Posterior vena cava (tissue), 2 donors: ENCODE measurements at regions not wholly inside any gene's neighbourhood (a gene's known extent, or its start where the extent isn't known, plus 50 kb on each side); places are given as distances from the start of the nearest gene placed in this dataset.

Source experiments
- DNase-seq: peaks from one replicate; pipeline ENCODE4 v3.0.0-alpha.2; 2020; ENCODE audit warnings: low spot score
- intact Hi-C, 2 donors: fragments of 100-400 bp; cut with DNase I; formaldehyde crosslinking; loops; one replicate each; pipeline versions ENCODE4 v1.14.1 to v1.14.2; 2022 to 2023
- donor health status: DM: yes; HTN: yes; CAD: no.
- donor health status: DM: yes; HTN: yes; CAD: no.

GRCh38 chr3:118011910-118012309 is 1022.7 kb downstream of the IGSF11 start:
- no peak for DNase-seq
- intact Hi-C loops = no loop called here

- no peak for DNase-seq
- intact Hi-C loops = no loop called here
These were observed 1005.6 kb downstream of the IGSF11 start for GRCh38 chr3:118029049-118029448.

GRCh38 chr3:118036215-118036614 is 998.4 kb downstream of the IGSF11 start:
- no peak for DNase-seq
- intact Hi-C loops = no loop called here

DNA sequence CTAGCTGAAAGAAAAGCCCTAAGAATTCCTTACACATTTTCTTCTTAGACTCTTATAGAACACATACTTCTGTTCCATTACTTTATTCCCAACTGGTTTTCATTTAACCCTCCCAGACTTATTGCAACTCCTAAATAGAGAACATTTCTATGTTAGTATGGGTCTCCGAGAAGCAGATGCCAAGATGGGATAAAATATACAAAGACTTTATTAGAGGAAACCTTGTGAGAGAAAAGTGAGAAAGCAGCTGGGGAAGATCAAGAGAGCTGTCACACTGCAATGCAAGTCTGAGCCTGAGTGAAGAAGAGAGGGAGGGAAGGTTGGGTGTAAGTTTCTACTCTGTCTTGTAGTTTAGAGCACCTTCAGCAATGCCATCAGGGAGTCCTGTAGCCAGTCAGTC is 979.3 kb downstream of the IGSF11 start:
- no peak for DNase-seq
- intact Hi-C loops = no loop called here

- intact Hi-C loops = no loop called here
- DNase-seq = no peak
These were observed 977.6 kb downstream of the IGSF11 start for GRCh38 chr3:118057086-118057485.

- intact Hi-C loops = no loop called here
- DNase-seq = no peak
These were observed 975.5 kb downstream of the IGSF11 start for GRCh38 chr3:118059096-118059495.

DNA sequence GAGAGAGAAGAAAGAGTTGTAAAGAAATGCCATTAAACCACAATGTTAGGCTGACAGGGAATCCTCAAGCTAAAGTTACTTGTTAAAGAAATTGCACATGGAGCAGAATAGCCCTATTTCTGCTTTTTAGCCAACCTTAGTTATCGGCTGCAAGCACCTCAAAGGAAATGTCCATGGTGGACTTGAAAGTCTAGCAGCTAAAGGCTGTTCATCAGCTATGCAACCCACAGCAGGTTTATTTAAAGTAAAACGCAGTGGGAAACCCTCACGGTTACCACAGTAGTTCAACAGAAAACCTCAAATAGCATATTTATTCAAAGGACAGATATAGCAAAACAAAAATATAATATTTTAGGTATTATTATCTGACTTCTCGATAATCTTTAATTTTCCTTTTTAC is 967.2 kb downstream of the IGSF11 start:
- intact Hi-C loops = no loop called here
- no peak for DNase-seq

- intact Hi-C loops = no loop called here
- DNase-seq = no peak
These were observed 958.8 kb downstream of the IGSF11 start for GRCh38 chr3:118075873-118076272.

DNA sequence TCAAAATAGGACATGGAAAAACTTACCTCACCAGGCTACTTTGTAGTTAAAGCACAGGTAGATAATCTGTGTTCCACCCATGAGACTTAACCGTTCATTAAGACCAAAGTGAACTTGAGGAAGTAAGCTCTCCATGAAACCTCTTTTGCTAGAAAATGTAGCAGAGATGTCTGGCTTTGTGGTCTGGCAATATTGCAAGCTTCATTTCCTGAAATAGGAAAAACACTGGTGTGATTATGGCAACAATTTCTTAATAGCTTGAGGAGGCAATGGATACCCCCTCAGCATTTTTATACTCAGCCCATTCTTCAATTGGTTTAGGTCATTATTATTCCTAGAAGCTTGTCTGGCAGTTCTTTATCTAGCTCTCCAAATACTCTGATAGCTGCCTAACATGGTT is 957.3 kb downstream of the IGSF11 start:
- intact Hi-C loops = no loop called here

DNA sequence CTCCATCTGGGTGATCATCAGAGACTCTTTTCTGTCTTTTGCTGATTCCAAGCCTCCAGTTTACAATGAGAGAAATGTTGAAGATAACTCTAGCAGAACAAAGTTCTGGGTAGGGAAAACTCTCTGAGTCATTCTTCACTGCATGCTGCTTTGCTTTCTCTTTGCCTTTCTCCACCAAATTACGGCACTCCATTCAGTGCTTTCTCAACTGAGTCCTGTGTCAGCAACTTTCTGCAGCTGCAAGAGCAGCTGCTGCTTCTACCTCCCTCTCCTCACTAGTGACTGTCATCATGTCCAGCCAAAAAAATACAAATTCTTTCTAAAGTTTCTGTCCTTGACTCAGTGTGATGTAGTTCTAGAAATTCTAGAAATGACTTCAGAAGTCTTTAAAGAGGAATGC is 953.8 kb downstream of the IGSF11 start:
- DNase-seq = no peak
- intact Hi-C loops = no loop called here

More for the DNA sequence above, 957.3 kb downstream of the IGSF11 start:
- DNase-seq = no peak

DNA sequence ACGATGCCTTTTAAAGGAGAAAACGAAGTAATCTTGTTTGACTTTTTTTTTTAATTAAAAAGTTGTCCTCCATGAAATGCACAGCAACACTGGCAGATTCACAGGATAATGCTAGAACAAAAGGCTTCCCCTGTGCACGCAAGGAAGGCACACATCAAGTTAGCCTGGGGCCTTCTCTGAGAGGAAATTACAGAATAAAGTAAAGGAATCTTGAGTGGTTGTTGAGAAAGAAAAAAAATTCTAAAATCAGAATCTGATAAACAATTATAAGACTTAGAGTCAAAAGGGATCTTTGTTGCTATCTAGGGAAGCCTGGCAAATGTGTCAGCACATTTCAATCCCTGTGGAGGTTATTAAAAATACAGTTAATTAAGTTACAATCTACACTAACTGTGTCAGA is 946.0 kb downstream of the IGSF11 start:
- no peak for DNase-seq
- intact Hi-C loops = no loop called here

DNA sequence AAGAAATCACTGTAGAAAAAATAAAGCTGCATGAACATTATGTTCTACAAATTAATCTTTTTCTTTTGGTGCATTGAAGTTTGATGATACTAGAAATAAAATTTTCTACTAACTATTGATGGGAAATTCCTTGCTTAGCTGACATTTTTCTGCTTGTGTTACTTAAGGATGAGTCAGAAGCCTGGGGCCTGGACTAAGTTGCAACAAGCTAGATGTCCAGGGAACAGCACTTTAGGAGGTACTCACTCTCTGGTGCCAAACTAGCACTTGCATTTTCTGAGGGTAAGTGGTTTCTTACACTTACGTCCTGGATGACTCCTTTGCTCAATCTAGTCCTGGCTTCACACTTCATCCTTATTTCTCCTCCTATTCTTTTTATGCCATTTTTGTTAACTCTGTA is 945.1 kb downstream of the IGSF11 start:
- intact Hi-C loops = no loop called here
- no peak for DNase-seq

DNA sequence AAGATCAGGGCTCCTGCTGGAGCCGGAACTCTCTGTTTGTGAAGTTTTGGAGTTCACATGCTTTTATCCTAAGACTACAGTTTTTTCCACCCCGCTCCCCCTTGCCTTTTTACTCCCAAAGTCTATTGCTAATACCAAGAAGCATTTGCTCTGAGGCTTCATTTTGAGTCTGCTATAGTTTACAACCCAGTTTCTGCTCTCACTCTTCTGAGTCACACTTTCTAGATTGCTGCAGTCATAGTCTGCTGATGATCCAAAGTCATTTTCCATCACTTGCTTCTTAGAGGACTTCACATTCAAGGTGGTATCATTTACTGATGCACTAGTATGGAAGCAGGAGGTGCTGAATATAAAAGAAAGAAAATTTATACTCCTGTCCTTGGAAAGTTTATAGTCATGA is 937.4 kb downstream of the IGSF11 start:
- intact Hi-C loops = no loop called here
- DNase-seq = no peak

GRCh38 chr3:118097660-118098059 is 937.0 kb downstream of the IGSF11 start:
- no peak for DNase-seq
- intact Hi-C loops = no loop called here

- DNase-seq = no peak
- intact Hi-C loops = no loop called here
These were observed 935.8 kb downstream of the IGSF11 start for GRCh38 chr3:118098827-118099226.

GRCh38 chr3:118101891-118102290 is 932.8 kb downstream of the IGSF11 start:
- intact Hi-C loops = no loop called here
- no peak for DNase-seq

- intact Hi-C loops = no loop called here
- no peak for DNase-seq
These were observed 931.9 kb downstream of the IGSF11 start for GRCh38 chr3:118102737-118103136.

DNA sequence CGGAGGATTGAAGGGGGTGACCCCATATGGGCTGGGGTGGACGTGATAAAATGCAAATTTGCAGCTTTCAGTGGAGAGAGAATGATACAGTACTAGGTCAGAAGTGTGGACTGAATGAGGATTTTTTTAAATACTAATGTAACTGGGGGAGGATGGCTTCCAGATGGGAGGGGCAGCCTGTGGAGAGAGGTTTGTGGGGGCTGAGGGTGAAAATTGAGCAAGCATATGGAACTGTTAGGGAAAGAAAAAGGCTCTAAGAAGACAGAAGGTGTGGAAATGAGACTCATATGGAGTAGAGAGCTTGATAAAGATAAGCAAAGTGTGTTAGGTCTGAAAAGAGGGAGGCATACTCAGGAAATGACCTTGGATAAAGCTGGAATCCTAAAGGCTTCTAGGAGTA is 926.4 kb downstream of the IGSF11 start:
- DNase-seq = no peak
- intact Hi-C loops = no loop called here

DNA sequence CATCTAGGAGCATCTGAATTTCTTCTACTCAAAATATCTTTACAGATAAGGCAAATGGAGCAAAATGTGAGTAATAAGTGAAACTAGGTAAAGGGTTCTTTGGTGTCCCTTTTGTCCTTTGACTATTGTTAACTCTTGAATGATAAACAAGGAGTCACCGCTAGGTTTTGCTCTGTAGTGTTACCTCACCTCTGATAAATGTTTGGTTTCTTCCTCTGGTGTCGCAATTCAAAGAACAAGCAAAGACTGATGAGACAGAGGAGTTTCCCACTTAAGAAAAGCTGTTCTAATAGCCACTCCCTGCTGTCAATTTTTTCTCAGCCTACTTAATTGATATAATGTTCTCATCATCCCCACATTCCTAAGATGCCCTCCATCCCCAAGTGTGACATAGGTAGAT is 925.9 kb downstream of the IGSF11 start:
- no peak for DNase-seq
- intact Hi-C loops = no loop called here

- intact Hi-C loops = no loop called here
- no peak for DNase-seq
These were observed 924.4 kb downstream of the IGSF11 start for GRCh38 chr3:118110211-118110610.

DNA sequence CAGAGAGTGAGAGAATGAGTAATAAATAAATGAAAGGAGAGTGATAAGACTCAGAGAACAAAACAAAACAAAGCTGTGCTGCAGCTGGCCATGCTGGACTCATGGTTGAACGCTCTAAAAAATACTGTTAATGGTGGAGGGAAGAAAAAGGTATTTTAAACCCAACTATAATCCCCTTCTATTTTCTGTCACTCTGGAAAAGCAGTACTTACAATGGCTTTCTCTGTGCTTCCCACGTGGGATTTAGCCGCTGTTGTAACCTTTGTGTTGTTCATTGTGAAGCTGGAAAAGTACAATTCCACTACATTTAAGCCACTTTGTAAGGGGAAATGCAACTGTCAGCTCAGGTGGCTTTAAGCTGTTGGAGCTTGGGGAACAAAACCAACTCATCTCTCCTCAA is 917.7 kb downstream of the IGSF11 start:
- intact Hi-C loops = no loop called here
- DNase-seq = no peak

- DNase-seq = no peak
- intact Hi-C loops = no loop called here
These were observed 907.9 kb downstream of the IGSF11 start for GRCh38 chr3:118126751-118127150.

DNA sequence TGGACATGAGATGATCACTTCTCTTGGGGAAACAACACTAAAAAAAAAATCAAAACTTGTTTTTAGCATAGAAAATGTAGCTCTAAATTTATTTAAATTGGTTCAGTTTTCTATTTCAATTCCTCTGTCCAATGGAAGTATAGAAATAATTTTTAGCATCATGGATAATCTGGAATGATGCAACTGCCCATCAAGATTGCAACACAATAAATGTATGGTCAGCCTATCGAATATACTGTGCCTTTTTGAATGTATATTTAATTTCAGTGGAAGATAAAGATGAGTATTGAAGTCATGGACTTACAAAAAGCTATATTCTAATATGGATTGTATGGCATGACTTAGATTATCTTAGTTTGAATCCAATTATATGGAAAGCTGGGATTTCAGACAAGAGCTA is 906.7 kb downstream of the IGSF11 start:
- intact Hi-C loops = no loop called here
- no peak for DNase-seq
